HG03432 (cell line): ENCODE measurements at regions not wholly inside any gene's neighbourhood (a gene's known extent, or its start where the extent isn't known, plus 50 kb on each side); places are given as distances from the start of the nearest gene placed in this dataset.
A peak's percentile ranks its signal among the peaks of the same experiment; 100 is the strongest.
"Not testable (repeated sequence)": the region's sequence is repeated elsewhere in the genome, so short reads cannot be mapped to it uniquely, and the experiment has no call there.

ENCODE experiments used
- ATAC-seq: cut with Tn5 transposase; IDR thresholded peaks from one replicate; pipeline ENCODE4 v1.9.1; 2021; ENCODE audit warnings: mild to moderate bottlenecking, moderate library complexity; ENCODE audit not compliant: unreplicated experiment

- ATAC-seq, result no peak
Observed at GRCh38 chr5:57398413-57399093, 84.1 kb downstream of the ACTBL2 start.

DNA sequence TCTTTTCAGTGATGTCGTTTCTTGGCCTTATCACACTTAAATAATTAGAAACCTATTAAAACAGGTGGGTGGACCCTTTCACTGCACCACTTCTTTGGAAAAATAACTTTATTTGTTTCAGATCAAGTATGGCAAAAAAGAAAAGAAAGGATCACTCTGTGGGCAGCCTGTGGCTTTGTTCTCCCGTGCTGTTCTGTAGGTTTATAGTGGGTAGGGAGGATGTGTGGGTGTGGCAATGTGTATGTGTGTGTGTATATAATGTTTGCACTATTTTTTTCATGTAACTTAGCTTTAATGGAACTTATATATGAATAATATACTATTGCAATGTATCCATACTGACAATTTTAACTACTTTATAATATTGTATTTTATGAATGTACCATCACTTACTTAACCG lies 85.9 kb downstream of the ACTBL2 start:
- ATAC-seq, result no peak

DNA sequence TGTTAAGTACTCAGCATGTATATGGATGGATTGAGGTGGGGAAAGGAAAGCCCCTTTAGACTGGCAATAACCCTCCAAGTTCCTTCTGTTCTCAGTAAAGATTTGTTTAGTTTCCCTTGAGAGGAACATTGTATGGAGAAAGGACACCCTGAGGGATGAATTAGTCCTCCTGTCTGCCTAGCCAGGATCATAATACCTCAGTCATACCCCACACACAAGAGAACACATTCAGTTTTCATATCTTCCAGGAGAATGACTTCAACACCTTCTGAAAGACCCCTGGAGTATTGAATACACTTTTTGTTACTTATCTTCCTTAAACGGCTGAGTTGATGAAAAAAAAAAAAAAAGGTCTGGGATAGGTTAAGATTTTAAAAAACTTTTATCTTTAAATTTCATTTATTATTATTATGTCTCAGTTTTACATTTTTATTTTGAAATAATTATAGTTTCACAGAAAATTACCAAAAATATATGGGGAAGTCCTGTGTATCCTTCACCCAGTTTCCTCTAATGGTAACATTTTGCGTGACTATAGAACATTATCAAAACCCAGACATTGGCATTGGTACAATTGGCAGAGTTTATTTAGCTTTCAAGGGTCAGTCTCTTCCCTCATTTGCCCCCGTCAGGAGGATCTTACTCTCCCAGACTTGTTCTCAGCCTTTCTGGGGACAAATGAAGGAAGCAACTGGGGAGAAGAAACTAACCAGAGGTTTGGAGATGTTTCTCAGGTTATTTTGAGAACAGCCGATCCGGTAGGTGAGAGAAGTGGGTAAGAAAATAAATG lies 88.0 kb downstream of the ACTBL2 start:
- no peak for ATAC-seq

DNA sequence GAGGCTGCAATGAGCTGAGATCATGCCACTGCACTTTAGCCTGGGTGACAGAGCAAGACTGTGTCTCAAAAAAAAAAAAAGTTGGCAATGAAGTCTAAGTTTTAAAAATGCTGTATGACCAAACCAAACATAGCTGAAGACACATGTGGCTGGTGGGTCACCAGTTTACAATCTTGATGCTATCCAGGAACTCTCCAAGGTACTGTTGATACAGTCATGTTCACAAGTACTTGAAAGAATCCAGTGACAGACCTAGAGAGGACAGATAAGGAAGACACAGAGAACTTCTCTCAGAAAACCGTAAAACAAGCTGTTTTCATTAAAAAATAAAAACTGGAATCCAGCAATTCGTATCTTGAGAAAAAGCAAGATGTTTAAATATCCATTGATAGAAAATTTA lies 95.7 kb downstream of the ACTBL2 start:
- ATAC-seq, result no peak

- ATAC-seq, result peak; percentile 49
Observed at GRCh38 chr5:57383093-57383861, 99.3 kb downstream of the ACTBL2 start.

DNA sequence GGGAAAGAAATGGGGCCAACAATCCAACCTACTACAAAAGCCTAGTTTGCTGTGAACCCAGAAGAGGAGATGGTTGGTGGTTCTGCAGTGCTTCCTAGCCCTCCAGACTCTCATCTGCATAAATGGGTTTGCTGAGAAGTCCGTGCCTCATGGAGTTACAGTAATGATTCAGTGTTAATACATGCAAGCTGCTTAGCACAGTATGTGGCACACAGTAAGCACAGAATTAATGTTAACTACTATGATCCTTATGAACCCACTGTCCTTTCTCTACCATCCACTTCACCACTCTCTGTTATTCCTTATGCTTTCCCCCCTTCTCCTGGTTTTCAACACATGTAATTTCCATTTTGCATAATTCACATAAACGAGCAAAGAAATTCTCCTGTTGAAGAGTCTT lies 100.0 kb downstream of the ACTBL2 start:
- ATAC-seq, result no peak

DNA sequence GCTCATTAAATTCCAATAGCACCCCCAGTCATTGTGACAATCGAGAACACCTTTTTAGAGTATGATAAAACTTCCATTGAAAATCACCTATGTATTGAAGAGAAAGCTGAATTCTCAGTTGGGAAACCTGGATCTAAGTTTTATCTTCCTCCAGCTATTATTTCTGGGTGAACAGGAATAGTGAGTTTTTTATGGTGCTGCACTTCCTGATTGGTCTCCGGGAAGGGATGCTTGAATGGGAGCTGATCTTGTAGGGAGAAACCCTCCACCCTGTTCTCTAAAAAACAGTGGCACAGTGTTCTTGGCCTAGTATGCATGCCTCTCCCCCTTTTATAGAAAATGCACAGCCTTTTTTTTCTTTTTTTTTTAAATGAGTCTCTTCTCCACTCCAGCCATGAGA lies 112.2 kb downstream of the ACTBL2 start:
- no peak for ATAC-seq

DNA sequence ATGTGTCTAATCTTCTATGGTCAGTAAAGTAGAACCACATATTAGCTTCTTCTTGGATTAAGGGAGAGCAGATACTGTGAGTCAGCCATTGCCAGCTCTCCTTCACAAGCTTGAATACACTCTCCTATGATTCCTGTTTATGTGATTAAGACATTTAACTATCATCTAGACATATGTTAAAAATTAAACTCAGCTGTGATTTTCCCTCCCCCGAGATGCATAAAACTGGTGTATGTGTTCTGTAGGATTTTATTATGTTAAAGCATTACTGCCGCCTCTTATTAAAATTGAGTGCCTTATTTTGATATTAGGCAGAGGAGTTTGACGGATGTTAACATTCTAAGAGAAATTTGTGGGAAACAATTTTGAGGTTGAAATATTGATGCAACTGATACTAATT lies 114.6 kb downstream of the ACTBL2 start:
- ATAC-seq, result no peak

GRCh38 chr5:57366744-57367143 lies 115.9 kb downstream of the ACTBL2 start:
- no peak for ATAC-seq

GRCh38 chr5:57362951-57363350 lies 119.7 kb downstream of the ACTBL2 start:
- no peak for ATAC-seq

DNA sequence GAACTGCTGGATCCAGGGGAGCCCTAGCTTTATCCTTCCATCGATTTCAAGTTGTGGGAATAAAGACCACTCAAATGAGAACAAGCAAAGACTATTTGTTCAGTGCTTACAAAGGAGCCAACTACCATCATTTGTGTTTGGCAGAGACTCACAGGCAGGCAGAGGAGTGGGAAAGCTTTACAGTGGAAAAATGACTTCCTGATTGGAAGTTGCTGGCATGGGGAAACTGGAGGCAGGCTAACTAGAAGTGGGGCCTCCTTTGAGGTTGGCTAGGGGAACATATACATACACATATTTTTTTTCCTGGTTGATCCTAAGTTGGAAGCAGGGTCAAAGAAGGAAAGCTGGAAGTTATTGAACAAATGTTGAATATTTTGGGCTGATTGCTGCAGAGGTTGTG lies 121.7 kb downstream of the ACTBL2 start:
- no peak for ATAC-seq

DNA sequence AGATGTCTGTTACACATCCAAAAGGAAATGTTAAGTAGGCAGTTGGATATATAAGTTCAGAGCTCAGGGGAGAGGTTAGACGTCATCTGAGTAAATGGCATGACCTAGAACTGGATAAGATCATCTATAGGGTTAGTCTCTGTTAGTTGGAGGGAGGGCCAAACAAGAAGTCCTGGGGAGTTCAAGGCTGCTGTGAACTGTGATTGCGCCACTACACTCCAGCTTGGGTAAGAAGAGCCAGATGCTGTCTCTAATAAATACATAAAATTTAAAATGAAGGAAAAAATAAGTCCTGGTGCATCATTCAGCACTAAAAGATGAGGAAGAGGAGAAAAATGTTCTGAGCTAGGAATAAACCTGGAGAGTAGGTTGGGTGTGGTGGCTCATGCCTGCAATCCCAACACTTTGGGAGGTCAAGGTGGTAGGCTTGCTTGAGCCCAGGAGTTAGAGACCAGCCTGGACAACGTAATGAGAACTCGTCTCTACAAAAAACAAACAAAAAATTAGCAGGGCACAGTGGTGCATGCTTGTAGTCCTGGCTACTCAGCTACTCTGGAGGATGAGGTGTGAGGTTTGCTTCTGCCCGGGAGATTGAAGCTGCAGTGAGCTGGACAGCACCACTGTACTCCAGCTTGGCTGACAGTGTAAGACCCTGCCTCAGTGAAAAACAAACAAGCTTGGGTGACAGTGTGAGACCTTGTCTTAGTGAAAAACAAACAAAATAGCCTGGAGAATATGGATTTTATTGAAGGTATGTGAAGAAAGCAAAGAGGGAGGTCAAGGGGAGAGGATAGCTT lies 123.6 kb downstream of the ACTBL2 start:
- ATAC-seq, result no peak

- ATAC-seq, result not testable (repeated sequence)
Observed at GRCh38 chr5:57356850-57357249, 125.8 kb downstream of the ACTBL2 start.

GRCh38 chr5:57349214-57349613 lies 133.4 kb downstream of the ACTBL2 start:
- ATAC-seq, result no peak

DNA sequence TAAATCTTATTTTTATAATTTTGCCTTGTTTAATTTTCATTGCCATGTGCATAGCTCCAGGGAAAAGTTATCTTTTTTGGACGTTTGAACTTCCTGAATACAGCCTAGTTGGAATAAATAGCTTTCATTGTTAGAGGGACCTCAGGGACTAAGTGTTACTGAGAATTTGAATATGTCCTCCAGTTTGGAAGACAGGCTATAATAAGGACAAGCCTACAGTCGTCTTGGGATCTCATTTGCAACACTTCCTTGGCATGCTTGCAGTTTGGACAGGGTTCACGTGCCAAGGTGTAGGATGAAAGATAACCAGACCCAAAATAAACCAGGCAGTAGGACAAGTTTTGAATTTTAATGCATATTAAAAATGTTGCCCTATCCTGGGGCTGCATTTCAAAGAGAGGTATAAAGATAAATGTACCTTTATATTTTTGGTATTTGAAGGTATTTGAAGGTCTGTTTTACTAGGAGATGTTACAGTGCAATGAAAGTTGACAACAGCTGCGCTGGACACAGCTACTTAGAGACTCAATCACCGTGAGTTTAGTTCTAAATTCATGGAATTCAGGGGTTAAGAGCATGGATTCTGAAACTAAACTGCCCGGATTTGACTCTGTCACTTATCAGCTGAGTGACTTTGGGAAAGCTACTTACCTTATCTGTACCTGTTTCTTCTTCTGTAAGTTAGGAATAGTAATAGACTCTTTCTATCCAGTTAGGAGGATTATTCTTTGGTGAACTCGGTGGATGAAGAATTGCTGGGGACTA lies 134.1 kb downstream of the ACTBL2 start:
- ATAC-seq, result no peak

DNA sequence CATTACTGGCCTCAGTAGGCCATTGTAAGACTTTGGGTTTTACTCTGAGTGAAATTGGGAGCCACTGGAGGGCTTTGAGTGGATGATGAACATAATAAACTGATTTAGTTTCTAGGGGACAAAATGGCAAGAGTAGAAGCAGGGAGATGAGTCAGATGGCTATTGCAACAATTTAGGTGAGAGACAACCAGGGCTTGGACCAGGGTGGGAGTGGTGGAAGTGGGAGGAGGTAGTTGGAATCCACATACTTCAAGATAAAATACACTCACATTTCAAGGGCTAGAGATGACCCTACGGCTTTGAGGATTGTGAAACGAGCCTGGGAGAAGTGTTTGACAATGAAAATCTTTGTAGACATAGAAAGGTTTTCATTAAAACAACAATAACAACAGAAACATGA lies 136.3 kb downstream of the ACTBL2 start:
- no peak for ATAC-seq

GRCh38 chr5:57341380-57341979 lies 141.1 kb downstream of the ACTBL2 start:
- ATAC-seq, result no peak

- ATAC-seq, result no peak
Observed at GRCh38 chr5:57340681-57341080, 141.9 kb downstream of the ACTBL2 start.

DNA sequence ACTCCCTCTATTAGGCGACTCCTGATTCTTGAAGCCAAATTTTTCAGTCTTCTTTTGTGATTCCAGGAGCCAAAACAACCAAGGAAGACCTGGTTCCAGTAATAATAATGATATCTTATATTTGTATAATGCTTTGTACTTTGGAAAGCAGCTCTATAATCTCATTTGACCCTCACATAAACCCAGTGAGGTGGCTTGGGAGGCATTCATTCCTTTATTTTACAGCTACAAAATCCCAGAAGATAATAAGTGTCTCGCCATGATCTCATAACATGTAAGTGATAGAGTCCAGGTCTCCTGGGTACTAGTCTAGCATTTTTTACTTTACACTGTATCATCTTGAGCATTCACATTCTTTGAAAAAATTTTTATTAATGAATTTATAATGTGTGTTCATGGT lies 143.1 kb downstream of the ACTBL2 start:
- ATAC-seq, result no peak

- no peak for ATAC-seq
Observed at GRCh38 chr5:57338868-57339340, 143.7 kb downstream of the ACTBL2 start.
